GM12878 (cell line): ENCODE measurements at regions not wholly inside any gene's neighbourhood (a gene's known extent, or its start where the extent isn't known, plus 50 kb on each side); places are given as distances from the start of the nearest gene placed in this dataset.

Experiments
- ATAC-seq: fragments of 200-7000 bp; cut with Tn5 transposase; 3 replicates; pipeline ENCODE4 v1.9.1; 2020; ENCODE audit warnings: mild to moderate bottlenecking, moderate library complexity
- BruUV-seq: library from RNA; stranded (reverse); fragments of 400-500 nt; replicated peaks from 2 replicates; lab custom pipeline; 2021; lab: Mats Ljungman, UMichigan
- CTCF ChIA-PET: fragments of 300-600 bp; sonication (Branson Sonifier 250); formaldehyde crosslinking; extraction: SDS; loops from one replicate; lab custom pipeline; 2021; ENCODE audit warnings: inconsistent platforms; lab: Yijun Ruan, JAX
- POLR2A ChIA-PET: fragments of 350-600 bp; formaldehyde crosslinking; extraction: SDS; loops from one replicate; lab custom pipeline; 2021; ENCODE audit warnings: inconsistent platforms; lab: Charles Lee
- RAD21 ChIA-PET: fragments of 300-600 bp; sonication (Branson Sonifier 250); formaldehyde crosslinking; loops from one replicate; lab custom pipeline; 2023; ENCODE audit warnings: antibody characterized with exemption; ENCODE audit not compliant: unreplicated experiment; lab: Charles Lee
- SMC1A ChIA-PET: fragments of 300-600 bp; sonication (Branson Sonifier 250); formaldehyde crosslinking; loops from one replicate; lab custom pipeline; 2023; ENCODE audit not compliant: unreplicated experiment, uncharacterized antibody; lab: Charles Lee
- DNase-seq: peaks from one replicate; pipeline ENCODE4 v3.0.0-alpha.2; 2011; ENCODE audit warnings: low read depth, low spot score
- FAIRE-seq: peaks from 3 replicates; lab custom pipeline; 2011; peaks lifted over from hg19 to GRCh38; lab: Jason Lieb, UNC
- H2AFZ ChIP-seq: 2 replicates; pipeline ENCODE4 v1.6.0; 2011; ENCODE audit warnings: low read depth, low read length, control low read depth; ENCODE audit not compliant: control insufficient read depth
- H3K27ac ChIP-seq: 2 replicates; pipeline ENCODE4 v1.5.1; 2011; ENCODE audit warnings: control low read depth; ENCODE audit not compliant: control insufficient read depth, insufficient read depth
- H3K27me3 ChIP-seq, 2 experiments: replicated peaks in 1 of 2; 2 replicates each; pipeline versions ENCODE4 v1.6.0 to v1.6.1; 2011; ENCODE audit warnings: low read length in 1 of 2; ENCODE audit not compliant: control insufficient read depth in 2 of 2, insufficient read depth in 2 of 2
- H3K36me3 ChIP-seq, 2 experiments: 2 replicates each; pipeline ENCODE4 v1.5.1; 2011; ENCODE audit warnings: low read length in 1 of 2; ENCODE audit not compliant: control insufficient read depth in 2 of 2, insufficient read depth in 2 of 2
- H3K4me1 ChIP-seq: 2 replicates; pipeline ENCODE4 v1.6.1; 2011; ENCODE audit warnings: mild to moderate bottlenecking, low read length, moderate library complexity, mixed read lengths; ENCODE audit not compliant: control insufficient read depth, insufficient read depth
- H3K4me2 ChIP-seq: 2 replicates; pipeline ENCODE4 v1.6.0; 2011; ENCODE audit warnings: control low read depth; ENCODE audit not compliant: control insufficient read depth, insufficient read depth
- H3K4me3 ChIP-seq: fragments of 200-600 bp; sonication (generic); 2 replicates; pipeline ENCODE4 v1.5.1; 2016
- H3K79me2 ChIP-seq: 2 replicates; pipeline ENCODE4 v1.6.0; 2011; ENCODE audit warnings: low read length; ENCODE audit not compliant: control insufficient read depth, insufficient read depth
- H3K9ac ChIP-seq: 2 replicates; pipeline ENCODE4 v1.8.0; 2011; ENCODE audit warnings: low read length, control low read depth, mixed read lengths; ENCODE audit not compliant: control insufficient read depth, insufficient read depth
- H3K9me3 ChIP-seq: replicated peaks from 3 replicates; pipeline ENCODE4 v1.5.1; 2011; ENCODE audit warnings: mild to moderate bottlenecking, low read length; ENCODE audit not compliant: control insufficient read depth, insufficient read depth
- H4K20me1 ChIP-seq: 2 replicates; pipeline ENCODE4 v1.6.0; 2011; ENCODE audit not compliant: control insufficient read depth, insufficient read depth
- ATF2 ChIP-seq: IDR thresholded peaks from 2 replicates; pipeline ENCODE4 v1.6.1; 2012; ENCODE audit warnings: low read length, inconsistent platforms
- BACH1 ChIP-seq: fragments of 450-650 bp; IDR thresholded peaks from 2 replicates; pipeline ENCODE4 v1.6.1; 2017; ENCODE audit warnings: mild to moderate bottlenecking, borderline replicate concordance
- BMI1 ChIP-seq: fragments of 450-650 bp; IDR thresholded peaks from 2 replicates; pipeline ENCODE4 v1.6.1; 2016; ENCODE audit warnings: mild to moderate bottlenecking, moderate library complexity, borderline replicate concordance
- CBX3 ChIP-seq: fragments of 200-600 bp; sonication (generic); IDR thresholded peaks from 2 replicates; pipeline ENCODE4 v1.6.1; 2016; ENCODE audit warnings: low read depth, borderline replicate concordance
- CREM ChIP-seq: IDR thresholded peaks from 2 replicates; pipeline ENCODE4 v1.6.1; 2014; ENCODE audit warnings: antibody characterized with exemption, low read depth
- E4F1 ChIP-seq: fragments of 450-650 bp; IDR thresholded peaks from 2 replicates; pipeline ENCODE4 v1.6.1; 2018; ENCODE audit warnings: borderline replicate concordance, mild to moderate bottlenecking; ENCODE audit not compliant: partially characterized antibody
- EZH2 ChIP-seq: IDR thresholded peaks from 2 replicates; pipeline ENCODE4 v1.6.1; 2012; ENCODE audit warnings: low read depth, mild to moderate bottlenecking, control low read depth, inconsistent platforms, low read length, borderline replicate concordance; ENCODE audit not compliant: control insufficient read depth
- LARP7 ChIP-seq: fragments of 450-650 bp; IDR thresholded peaks from 2 replicates; pipeline ENCODE4 v1.6.1; 2017; ENCODE audit warnings: mild to moderate bottlenecking
- NFXL1 ChIP-seq: fragments of 450-650 bp; IDR thresholded peaks from 2 replicates; pipeline ENCODE4 v1.6.1; 2017; ENCODE audit warnings: antibody characterized with exemption, mild to moderate bottlenecking, borderline replicate concordance
- SIX5 ChIP-seq: IDR thresholded peaks from 2 replicates; pipeline ENCODE4 v1.6.1; 2011; ENCODE audit warnings: mild to moderate bottlenecking, low read depth, low read length, moderate library complexity; ENCODE audit not compliant: severe bottlenecking
- SMAD1 ChIP-seq: fragments of 450-650 bp; IDR thresholded peaks from 2 replicates; pipeline ENCODE4 v1.6.1; 2018; ENCODE audit warnings: mild to moderate bottlenecking, low read depth; ENCODE audit not compliant: partially characterized antibody
- TAF1 ChIP-seq: IDR thresholded peaks from 2 replicates; pipeline ENCODE4 v1.6.1; 2011; ENCODE audit warnings: mild to moderate bottlenecking, low read depth, low read length, borderline replicate concordance
- TCF12 ChIP-seq: IDR thresholded peaks from 2 replicates; pipeline ENCODE4 v1.6.1; 2011; ENCODE audit warnings: low read depth, mild to moderate bottlenecking, low read length
- ZBTB4 ChIP-seq: fragments of 450-650 bp; formaldehyde crosslinking; IDR thresholded peaks from 2 replicates; pipeline ENCODE4 v1.4.0; 2022; ENCODE audit warnings: mild to moderate bottlenecking, moderate library complexity
- WGBS: methylation state at CpG from one replicate; pipeline ENCODE4 v1.1.6; 2016; ENCODE audit warnings: low lambda C conversion rate; ENCODE audit not compliant: insufficient replicate concordance, insufficient coverage; ENCODE audit errors: missing lambda C conversion rate; 5-methylcytosine and 5-hydroxymethylcytosine counted together
- in situ Hi-C: fragments of 300-500 bp; cut with MboI; formaldehyde crosslinking; loops from 9 replicates; pipeline ENCODE4 v1.14.3; 2018; ENCODE audit warnings: mixed read lengths
- intact Hi-C: fragments of 100-400 bp; cut with micrococcal nuclease; formaldehyde crosslinking; loops from one replicate; pipeline ENCODE4 v1.14.2; 2022; ENCODE audit not compliant: unreplicated experiment

- ChIA-PET SMC1A (interaction anchor here (0.9 to 1.8 kb wide), 5 partner anchors 9 to 102 kb away, joined by 3 to 9 read pairs (median 4); no protein-coding TSS in a partner anchor), RAD21 (interaction anchor here (1.1 to 1.4 kb wide), 2 partner anchors 10 to 101 kb away, joined by 3 read pairs; no protein-coding TSS in a partner anchor), POLR2A (no interaction called here), CTCF (interaction anchor here (0.7 to 1.4 kb wide), 4 partner anchors 9 to 101 kb away, joined by 3 to 5 read pairs (median 3); no protein-coding TSS in a partner anchor)
- Histone ChIP-seq H3K9ac (no peak overlapping the region), H3K4me1 (no peaks in the 10 kb centered on the region), H3K9me3 (no peaks in the 10 kb centered on the region), H3K4me3 (no peak overlapping the region), H3K27me3 (no peaks in the 10 kb centered on the region), H3K79me2 (no peaks in the 10 kb centered on the region), H3K4me2 (no peak overlapping the region), H4K20me1 (no peaks in the 10 kb centered on the region), H2AFZ (no peak overlapping the region), H3K27ac (no peak overlapping the region), H3K36me3 (no peaks in the 10 kb centered on the region)
- ATAC-seq (no peak), DNase-seq (no peak), FAIRE-seq (no peak)
- TF ChIP-seq SMAD1 (no peak), BACH1 (no peak), ATF2 (no peak), LARP7 (no peak), CBX3 (no peak), E4F1 (no peak), ZBTB4 (CRISPR knock-in tag) (no peak), CREM (no peak), SIX5 (no peak), BMI1 (no peak), TCF12 (no peak), TAF1 (no peak), NFXL1 (no peak), EZH2 (no peak)
- WGBS, result 0% methylated on average over 1 of the region's 1 CpG
- no TSS peak for BruUV-seq
- intact Hi-C loops (no loop called here), in situ Hi-C loops (no loop called here)
These were observed 154.4 kb downstream of the BBOX1 start for GRCh38 chr11:27194976-27195375.
